GM19397 (cell line): ENCODE measurements at regions not wholly inside any gene's neighbourhood (a gene's known extent, or its start where the extent isn't known, plus 50 kb on each side); places are given as distances from the start of the nearest gene placed in this dataset.

ENCODE experiments used
- ATAC-seq: cut with Tn5 transposase; IDR thresholded peaks from one replicate; pipeline ENCODE4 v1.9.1; 2021; ENCODE audit warnings: mild to moderate bottlenecking, moderate library complexity; ENCODE audit not compliant: unreplicated experiment

GRCh38 chr17:73802871-73803270 is 158.6 kb upstream of the SDK2 start:
- ATAC-seq: no peak

- ATAC-seq: no peak
Observed at GRCh38 chr17:73803964-73804435, 159.8 kb upstream of the SDK2 start.

- no peak for ATAC-seq
Observed at GRCh38 chr17:73806768-73807167, 162.5 kb upstream of the SDK2 start.

GRCh38 chr17:73813201-73813600 is 169.0 kb upstream of the SDK2 start:
- ATAC-seq: no peak

- no peak for ATAC-seq
Observed at GRCh38 chr17:73814075-73814474, 169.8 kb upstream of the SDK2 start.

- ATAC-seq: no peak
Observed at GRCh38 chr17:73815474-73815873, 171.2 kb upstream of the SDK2 start.

- ATAC-seq: no peak
Observed at GRCh38 chr17:73819440-73820395, 175.5 kb upstream of the SDK2 start.

- ATAC-seq: no peak
Observed at GRCh38 chr17:73820686-73821448, 176.6 kb upstream of the SDK2 start.

- no peak for ATAC-seq
Observed at GRCh38 chr17:73821665-73822064, 177.4 kb upstream of the SDK2 start.

- ATAC-seq: no peak
Observed at GRCh38 chr17:73822371-73822770, 178.1 kb upstream of the SDK2 start.

GRCh38 chr17:73823684-73824083 is 179.4 kb upstream of the SDK2 start:
- ATAC-seq: no peak

GRCh38 chr17:73824321-73824720 is 180.1 kb upstream of the SDK2 start:
- ATAC-seq: no peak

GRCh38 chr17:73826181-73826871 is 182.1 kb upstream of the SDK2 start:
- ATAC-seq: no peak

- no peak for ATAC-seq
Observed at GRCh38 chr17:73826872-73827228, 182.6 kb upstream of the SDK2 start.

GRCh38 chr17:73827627-73828291 is 183.5 kb upstream of the SDK2 start:
- no peak for ATAC-seq

- ATAC-seq: no peak
Observed at GRCh38 chr17:73829676-73830280, 185.5 kb upstream of the SDK2 start.

- no peak for ATAC-seq
Observed at GRCh38 chr17:73831699-73832098, 187.5 kb upstream of the SDK2 start.

GRCh38 chr17:73833775-73834488 is 189.7 kb upstream of the SDK2 start:
- ATAC-seq: no peak

- ATAC-seq: no peak
Observed at GRCh38 chr17:73834684-73835343, 190.6 kb upstream of the SDK2 start.
